HG03469 (cell line): ENCODE measurements at regions not wholly inside any gene's neighbourhood (a gene's known extent, or its start where the extent isn't known, plus 50 kb on each side); places are given as distances from the start of the nearest gene placed in this dataset.
"Not testable (repeated sequence)": the region's sequence is repeated elsewhere in the genome, so short reads cannot be mapped to it uniquely, and the experiment has no call there.

Experiments
- ATAC-seq: cut with Tn5 transposase; IDR thresholded peaks from one replicate; pipeline ENCODE4 v1.9.1; 2021; ENCODE audit warnings: mild to moderate bottlenecking, moderate library complexity, moderate number of reproducible peaks; ENCODE audit not compliant: unreplicated experiment

DNA sequence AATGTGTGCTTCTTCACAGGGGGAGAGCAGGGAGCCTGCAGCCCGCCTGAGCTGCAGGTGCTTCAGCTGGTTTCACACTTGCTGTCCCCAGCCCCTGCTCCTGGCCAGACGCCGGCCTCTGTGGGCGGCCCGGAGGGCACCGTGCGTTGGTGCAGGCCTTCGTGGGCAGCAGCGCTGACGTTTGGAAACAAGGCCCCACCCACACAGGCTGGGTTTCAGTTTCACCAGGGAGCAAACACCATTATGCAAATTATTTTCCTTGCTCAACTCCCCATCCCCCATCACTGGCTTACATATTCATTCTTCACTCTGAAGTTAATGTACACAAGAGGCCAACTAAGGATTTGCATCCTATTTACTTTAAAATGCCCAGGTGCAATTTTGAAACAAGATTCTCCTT is 343.2 kb downstream of the BCL2L11 start:
- peak; percentile 79 for ATAC-seq

DNA sequence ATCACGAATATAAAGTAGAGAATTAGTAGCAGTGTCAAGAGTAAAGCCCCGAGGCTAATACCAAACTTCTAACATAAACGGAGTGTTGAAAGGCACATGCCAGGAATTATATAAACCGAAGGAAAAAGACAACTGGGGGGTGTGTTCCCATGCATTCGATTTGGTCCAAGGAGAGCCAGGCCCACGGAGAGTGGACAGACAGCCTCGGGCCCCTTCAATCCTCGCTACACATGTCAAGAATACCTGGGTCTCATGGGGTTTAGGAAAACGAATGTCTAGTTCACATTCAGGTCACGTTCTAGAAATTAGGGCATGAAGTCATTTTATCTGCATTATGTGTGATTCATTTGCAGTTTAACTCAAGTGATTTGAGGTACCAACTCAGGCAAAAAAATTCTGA is 343.7 kb downstream of the BCL2L11 start:
- not testable (repeated sequence) for ATAC-seq

DNA sequence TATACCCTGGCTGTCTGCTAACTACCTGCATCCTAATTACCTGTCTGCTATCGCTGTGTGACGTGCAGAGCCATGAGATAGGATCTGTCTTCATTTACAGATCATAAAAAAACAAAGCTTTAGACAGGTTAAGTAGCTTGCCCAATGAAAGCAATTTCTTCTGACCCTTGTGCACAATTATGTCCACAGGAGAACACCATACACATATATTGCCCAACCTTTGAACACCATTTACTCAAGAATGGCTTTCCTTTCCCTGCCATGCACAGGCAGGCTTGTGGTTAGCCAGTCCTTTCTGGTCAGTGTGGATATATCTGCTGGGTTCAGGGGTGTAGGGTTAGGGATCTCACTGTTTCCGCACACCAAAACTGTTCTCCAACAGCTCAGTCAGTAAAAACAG is 344.8 kb downstream of the BCL2L11 start:
- ATAC-seq, result not testable (repeated sequence)

DNA sequence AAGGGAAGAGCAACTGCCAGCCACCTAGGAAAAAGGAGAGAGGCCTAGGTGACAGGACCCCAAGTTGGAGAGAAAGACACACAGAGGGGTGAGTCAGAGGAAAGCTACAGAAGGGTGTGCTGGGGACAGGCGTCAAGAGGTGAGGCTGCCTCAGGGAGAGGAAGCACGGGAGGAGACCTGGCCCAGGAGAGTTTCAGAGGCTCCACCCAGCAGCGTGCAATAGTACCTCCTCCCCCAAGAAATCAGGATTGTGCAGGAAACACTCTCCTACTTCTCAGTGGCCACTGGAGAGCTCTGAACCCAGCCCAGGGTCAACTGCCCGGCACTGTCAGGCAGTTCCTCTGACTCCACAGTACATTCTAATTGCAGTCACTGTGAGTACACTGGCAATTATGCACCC is 346.0 kb downstream of the BCL2L11 start:
- ATAC-seq, result not testable (repeated sequence)

DNA sequence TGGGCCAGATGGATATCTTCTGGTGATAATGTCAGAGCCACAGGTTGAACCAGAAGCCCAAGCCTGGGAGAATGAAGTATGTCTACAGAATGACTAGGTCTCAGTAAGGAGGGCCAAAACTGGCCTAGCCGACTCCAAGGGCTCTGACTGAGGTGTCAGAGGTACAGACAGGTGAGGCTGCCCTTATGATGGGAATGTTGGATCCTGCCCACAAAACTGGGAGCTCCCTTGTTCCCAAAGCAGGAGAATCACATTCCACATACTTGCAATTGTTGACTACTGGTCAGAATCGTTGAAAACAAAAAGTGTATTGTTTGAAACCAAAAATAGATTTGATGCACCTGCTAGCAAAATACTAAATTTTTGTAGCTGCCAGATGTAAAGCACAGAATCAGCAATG is 350.2 kb downstream of the BCL2L11 start:
- ATAC-seq, result not testable (repeated sequence)

DNA sequence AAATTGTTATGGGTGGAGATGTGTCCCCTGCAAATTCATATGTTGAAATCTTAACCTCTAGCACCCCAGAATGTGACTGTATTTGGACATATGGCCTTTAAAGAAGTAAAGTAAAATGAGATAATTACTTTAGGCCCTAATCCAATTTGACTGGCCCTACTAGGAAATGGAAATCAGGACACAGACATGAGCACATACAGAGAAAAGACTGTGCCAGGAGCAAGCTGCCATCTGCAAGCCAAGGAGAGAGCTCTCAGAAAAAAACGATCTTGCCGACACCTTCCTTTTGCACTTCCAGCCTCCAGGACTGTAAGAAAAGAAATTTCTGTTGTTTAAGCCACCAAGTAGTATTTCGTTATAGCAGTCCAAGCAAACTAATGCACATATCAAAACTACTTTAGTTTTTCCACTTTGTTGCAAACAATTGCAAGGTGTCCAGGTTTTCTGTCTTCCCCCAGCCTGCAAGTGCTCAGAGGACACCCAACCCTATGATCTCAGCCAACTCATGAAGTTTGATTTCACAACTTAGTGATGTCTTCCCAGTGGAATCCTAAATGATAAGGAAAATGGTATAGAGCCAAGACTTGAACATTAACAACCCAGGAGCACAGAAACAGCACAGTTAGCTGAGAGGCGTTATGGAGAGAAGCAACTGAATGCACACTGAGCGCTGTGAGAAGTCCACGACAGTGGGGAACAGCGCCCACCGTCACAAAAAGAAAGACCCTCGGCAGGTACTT is 351.2 kb downstream of the BCL2L11 start:
- ATAC-seq, result not testable (repeated sequence)

DNA sequence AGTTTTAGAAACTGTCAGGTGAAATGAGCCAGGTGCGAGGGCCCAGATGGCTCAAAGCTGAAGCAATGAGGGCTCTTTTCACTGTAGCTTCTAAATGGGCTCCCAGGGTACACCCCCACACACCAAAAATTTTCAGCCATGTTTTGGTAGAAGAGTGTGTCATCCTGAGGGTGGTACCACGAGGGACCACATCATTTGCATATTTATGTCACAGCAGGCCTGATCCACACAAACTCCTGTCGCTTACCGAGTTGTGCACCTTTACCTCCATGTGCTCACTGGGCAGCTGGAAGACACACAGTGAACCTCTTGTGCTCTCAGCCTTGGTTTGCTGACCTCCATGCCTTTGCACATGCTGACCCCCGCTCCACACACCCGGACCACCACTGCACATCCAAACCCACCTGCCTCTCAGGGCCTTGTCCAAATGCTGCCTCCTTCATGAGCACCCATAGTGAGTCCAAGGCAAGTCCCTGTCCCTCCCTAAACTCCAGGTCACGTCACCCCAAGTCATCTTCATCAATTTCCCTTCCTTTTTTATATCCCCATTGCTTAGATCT is 352.2 kb downstream of the BCL2L11 start:
- ATAC-seq, result not testable (repeated sequence)

DNA sequence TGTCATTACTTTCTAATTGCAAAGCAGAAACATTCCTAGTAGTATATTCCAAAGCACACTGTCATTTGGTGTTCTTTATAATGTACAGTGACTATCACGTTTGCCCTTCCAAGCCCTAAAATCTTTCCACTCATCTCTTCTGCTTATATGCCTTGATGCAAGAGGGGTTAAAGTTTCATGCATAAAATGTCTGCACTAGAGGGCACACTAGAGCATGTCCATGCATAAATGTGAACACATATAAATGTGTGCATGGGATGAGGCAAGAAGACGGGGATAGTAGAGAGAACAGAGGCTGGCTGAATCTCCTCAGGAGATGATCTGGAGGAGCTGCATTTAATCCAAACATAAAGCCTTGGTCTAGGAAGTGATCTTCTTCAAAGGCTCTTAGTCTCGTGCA is 352.8 kb downstream of the BCL2L11 start:
- ATAC-seq, result not testable (repeated sequence)

DNA sequence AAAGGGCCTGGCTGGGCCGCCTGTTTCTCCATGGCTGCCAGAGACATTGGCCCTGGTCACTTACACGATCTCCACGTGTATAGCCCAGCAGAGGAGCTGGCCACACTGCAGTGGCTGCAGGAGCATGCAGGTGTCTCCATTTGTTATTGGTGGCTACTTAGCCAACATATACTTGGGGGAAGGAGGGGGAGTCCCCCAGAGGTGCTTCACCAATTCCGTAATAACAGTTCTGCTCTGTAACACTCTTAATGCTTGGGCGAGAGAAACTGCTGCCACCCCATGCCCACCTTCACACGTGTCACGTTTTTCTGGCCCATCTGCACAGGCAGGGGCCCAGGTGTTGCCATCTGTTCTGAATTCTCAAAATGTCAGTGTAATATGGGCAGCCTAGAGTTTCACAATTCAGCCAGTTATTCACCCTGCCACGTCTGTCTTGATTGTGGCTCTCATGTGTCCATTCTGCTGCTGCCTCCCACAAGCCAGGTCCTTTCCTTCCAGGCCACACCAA is 353.5 kb downstream of the BCL2L11 start:
- not testable (repeated sequence) for ATAC-seq

DNA sequence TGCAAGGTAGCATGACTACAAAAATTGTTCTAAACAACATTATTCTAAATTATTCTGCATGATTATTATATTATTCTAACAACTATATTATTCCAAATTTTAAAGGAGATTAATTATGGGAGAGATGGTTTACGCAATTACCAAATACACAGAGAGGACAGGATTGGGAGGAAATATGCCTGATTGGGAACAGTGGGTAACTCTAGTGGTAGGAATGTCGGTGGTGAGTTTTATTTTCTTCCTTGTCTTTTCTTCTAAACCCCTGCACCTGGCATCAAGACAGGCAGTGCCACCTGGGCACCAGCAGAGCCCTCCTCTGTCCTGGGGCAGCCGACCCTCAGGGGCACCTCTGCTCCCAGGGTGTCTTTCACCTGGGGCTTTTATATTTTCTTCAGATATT is 357.6 kb downstream of the BCL2L11 start:
- not testable (repeated sequence) for ATAC-seq

DNA sequence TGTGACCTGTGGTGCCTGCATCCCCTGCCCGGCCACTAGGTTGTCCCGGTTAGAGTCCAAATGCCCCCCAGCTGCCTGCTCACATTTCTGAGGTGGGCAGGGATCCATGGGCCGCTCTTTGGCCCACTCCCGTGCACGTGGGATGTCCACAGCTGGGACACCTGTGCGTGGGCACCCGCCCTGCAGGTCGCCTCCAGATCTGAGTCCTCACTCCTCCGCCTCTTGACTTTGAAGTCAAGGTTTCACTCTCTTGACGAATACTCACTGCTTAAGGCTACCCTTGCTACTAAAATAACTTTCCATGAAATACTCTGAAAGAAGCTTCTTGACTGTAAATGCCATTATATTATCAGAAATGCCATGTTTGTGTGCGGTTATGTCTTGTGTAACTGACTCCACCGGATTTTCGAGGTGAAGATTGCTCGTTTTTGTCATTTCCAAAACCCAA is 358.2 kb downstream of the BCL2L11 start:
- peak; percentile 45 for ATAC-seq

DNA sequence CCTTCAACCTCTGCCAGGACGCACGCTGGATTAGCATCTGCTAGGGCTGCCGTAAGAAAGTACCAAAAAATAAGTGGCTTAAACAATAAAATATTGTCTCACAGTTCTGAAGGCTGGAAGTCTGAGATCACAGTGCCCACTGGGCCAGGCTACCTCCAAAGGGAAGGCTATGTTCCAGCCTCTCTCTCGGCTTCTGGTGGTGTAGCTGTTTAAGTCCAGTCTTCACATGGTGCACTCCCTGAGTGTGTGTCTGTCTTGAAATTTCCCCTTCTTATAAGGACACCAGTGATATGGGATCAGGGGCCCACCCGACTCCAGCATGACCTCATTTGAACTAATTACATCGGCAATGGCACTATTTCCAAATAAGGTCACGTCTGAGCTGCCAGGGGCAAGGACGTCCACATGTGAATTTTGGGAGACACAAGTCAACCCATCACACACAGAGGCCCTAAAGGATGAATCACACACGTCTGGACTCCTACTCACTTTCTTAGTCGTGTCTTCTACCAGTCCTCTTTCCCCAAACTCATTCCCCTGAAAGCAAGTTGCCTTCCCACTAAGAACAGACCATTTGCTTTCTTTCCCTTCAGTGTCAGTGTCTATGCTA is 359.4 kb downstream of the BCL2L11 start:
- not testable (repeated sequence) for ATAC-seq

DNA sequence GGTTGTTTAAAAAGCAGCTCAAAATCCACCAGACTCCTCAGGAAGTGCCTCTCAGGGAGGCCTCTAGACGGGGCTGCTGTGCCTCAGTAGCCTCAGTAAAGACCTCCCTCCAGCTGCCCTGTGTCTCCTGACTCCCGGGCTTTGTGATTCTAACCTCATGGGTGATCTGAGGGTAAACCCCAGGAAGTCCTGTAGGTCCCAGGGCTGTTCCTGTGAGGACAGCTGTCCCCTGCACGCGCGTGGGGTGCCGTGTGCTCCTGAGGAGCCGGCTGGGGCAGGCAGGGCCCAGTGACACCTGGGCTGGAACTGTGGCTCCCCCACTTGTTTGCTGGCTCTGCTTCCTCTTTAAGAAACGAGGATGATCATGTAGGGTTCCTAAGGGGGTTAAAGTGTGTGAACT is 359.9 kb downstream of the BCL2L11 start:
- ATAC-seq, result not testable (repeated sequence)

DNA sequence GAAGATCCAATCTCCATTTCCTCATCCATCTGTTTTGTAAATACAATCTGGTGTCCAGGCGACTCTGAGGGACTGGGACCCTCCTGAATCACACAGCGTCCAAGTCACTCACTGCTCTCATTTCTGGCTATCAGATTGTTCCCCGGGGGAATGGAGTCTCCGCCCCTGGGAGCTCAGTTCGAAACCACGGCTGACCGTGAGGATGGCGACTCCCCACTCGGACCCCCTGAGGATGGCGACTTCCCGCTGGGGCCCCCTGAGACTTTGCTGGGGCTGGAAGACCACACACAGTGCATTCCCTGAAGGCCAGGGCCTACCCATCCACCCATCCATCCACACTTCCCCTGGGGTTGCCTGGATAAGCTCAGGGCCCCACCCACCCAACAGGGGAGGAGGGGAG is 360.5 kb downstream of the BCL2L11 start:
- not testable (repeated sequence) for ATAC-seq

DNA sequence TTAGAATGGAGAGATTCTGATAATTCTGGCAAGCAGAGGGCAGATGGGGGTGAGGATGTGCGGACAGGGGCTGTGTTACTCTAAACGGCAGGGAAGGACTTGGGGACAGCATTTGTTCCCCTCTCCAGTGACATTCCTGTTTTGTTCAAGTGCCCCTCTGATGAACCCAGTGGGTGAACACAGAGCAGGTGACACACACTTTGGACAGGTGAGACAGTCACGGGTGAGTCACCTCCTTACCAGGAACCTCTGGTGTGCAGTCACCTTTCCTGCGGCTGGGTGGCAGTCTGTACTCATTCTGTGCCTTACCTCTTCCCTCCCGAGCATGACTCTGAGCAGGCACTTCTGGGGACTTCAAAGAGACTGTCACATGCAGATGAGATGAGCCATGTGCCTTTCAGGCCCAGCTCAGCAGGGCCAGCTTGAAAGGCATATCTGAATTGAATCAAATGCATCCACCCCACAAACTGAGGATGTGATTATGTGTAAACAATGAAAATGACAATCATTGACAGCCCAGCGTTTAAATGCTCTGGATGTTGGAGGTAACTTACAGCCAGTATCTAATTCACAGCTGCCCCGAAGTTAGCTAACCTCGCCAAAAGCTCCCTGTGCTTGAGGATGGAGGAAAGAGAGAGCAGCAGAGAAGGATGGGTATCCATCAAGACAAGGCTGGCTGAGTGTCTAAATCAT is 362.4 kb downstream of the BCL2L11 start:
- not testable (repeated sequence) for ATAC-seq

DNA sequence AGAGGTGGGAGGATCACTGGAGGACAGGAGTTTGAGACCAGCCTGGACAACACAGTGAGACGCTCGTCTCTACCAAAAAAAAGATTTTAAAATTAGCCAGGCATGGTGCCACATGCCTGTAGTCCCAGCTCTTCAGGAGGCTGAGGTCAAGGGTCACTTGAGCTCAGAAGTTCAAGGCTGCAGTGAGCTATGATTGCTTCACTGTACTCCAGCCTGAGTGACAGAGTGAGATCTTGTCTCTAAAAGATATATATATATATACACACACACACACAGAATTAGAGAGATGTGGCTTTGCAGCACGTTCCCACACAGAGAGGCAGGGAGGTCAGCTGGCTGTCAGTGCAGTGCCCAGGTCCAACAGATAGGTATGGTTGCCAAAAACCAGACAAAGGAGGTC is 363.4 kb downstream of the BCL2L11 start:
- not testable (repeated sequence) for ATAC-seq

DNA sequence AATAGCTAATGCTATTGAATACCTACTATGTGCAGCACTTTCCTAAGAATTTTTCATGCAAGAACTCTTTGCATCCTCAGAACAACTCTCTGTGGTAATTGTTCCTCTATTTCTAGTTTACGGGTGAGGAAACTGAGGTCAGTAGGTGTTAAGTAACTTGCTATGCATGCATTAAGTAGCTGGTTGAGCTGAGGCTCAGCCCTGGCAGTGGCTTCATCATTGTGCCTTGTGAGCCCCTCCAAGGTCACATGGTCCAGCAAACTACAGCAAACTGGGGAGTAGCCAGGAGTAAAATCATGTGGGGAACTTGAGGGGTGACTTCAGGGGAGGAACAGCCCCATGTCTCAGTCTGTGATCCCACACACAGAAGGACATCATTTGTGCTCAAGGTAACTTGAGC is 365.2 kb downstream of the BCL2L11 start:
- ATAC-seq, result not testable (repeated sequence)

DNA sequence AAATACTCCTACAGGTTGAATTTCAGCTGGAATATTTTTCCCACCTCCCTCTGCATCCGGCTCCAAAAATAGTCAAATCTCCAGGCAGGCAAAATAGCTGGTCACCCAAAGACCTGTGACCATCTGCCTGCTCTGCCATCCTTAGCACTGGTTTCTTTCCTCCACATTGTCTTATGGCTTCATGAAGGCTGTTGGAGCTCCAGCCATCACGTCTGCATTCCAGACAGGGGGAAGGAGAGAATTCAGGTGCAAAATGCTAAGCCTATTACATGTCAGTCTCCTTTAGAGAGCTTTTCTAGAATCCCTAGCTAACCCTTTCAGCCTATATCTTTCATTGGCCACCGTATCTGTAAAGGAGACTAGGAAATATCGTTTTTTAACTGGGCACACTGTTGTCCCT is 367.7 kb downstream of the BCL2L11 start:
- not testable (repeated sequence) for ATAC-seq

DNA sequence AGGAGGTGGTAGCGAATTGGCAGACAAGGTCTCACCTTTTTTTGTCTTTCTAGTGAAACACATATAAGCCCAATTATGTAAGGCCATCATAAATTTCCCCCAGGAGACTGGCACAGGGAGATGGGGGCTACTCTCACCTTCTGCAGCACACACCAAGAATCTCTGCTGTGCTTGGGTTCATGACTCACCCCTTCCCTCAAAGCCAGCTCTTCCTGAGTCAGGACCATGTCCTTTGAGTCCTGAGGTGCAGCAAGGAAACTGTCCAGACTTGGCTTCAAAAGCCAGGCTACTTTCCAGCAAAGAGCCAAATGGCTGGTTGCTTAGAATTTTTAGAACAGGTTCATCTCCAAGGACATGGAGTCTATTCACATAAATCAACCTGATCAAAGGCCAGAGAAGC is 368.7 kb downstream of the BCL2L11 start:
- ATAC-seq, result not testable (repeated sequence)

DNA sequence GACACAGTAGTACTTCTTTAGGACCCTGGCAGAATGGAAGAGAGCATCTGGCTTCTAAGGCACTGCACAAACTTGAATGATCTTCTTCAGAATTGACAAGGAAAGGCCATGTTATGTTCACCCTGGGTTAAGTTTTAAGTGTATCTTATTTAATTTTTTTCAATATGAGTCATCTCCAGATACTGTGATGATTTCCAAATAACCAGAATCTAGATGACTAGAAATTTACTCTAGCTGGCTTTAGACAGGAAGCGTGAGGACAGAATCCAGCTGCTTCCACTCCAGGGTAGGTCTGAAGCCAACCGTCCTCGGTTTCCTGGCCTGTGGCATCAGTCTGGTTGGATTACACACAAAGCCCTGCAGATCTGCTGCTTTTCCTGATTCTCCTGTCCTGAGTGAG is 370.5 kb downstream of the BCL2L11 start:
- ATAC-seq, result not testable (repeated sequence)

DNA sequence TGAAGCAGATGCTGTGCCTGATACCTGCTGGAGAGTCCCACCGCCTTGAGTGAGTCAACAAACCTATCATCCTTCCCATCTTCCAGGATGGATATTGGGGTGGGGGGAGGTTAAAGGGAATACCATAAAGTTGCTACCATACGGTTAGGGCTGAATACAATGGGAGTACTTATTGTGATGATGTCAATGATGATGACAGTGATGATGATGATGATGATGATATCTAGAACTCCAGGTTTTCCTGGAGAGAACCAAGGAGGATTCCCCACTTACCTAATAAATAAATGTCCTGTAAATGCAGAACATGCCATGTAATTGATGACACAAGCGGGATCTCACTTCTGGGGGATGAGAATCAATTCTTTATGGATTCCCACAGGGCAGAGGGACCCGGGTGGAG is 370.9 kb downstream of the BCL2L11 start:
- ATAC-seq, result not testable (repeated sequence)
